ENCODE measurements at regions not wholly inside any gene's neighbourhood (a gene's known extent, or its start where the extent isn't known, plus 50 kb on each side); places are given as distances from the start of the nearest gene placed in this dataset.

GRCh38 chr21:15164273-15164672 is 99.5 kb upstream of the NRIP1 start:
- POLR2A ChIA-PET, result no interaction called here
- Histone ChIP-seq H3K4me1 (ENCODE audit: control insufficient read depth, insufficient read depth, low read length) (peaks cover 4% of the 10 kb centered on the region; the same call in 1 of the 2 replicates), H3K9me3 (replicated peaks; ENCODE audit: control insufficient read depth, insufficient read depth, low read length) (no peaks in the 10 kb centered on the region), H3K4me3 (no peak overlapping the region), H4K20me1 (ENCODE audit: control insufficient read depth, insufficient read depth) (no peaks in the 10 kb centered on the region), H3K36me3 (ENCODE audit: control insufficient read depth in 2 of 2, insufficient read depth in 2 of 2, low read length in 1 of 2) (no peaks in the 10 kb centered on the region), H3K27me3 (replicated peaks in 1 of 2; ENCODE audit: control insufficient read depth in 2 of 2, insufficient read depth in 2 of 2, low read length in 1 of 2) (no peaks in the 10 kb centered on the region), H2AFZ (ENCODE audit: control insufficient read depth, low read depth, low read length) (no peak overlapping the region), H3K9ac (ENCODE audit: control insufficient read depth, insufficient read depth, low read length) (no peak overlapping the region), H3K4me2 (ENCODE audit: control insufficient read depth, insufficient read depth) (no peak overlapping the region), H3K27ac (ENCODE audit: control insufficient read depth, insufficient read depth) (no peak overlapping the region), H3K79me2 (ENCODE audit: control insufficient read depth, insufficient read depth, low read length) (no peaks in the 10 kb centered on the region)
- TF ChIP-seq EZH2 (IDR thresholded peaks at IDR 0.05; ENCODE audit: borderline replicate concordance, control insufficient read depth, low read depth, low read length) (no peak), PAX5 (IDR thresholded peaks at IDR 0.05; ENCODE audit: borderline replicate concordance, low read depth, low read length) (no peak), POLR2AphosphoS2 (IDR thresholded peaks at IDR 0.05; ENCODE audit: low read depth, low read length) (no peak), CEBPB (IDR thresholded peaks at IDR 0.05; ENCODE audit: borderline replicate concordance in 1 of 2, low read depth in 2 of 2, low read length in 2 of 2) (no peak), SREBF2 (IDR thresholded peaks at IDR 0.05; ENCODE audit: low read length) (no peak)
- intact Hi-C loops (cut with micrococcal nuclease; ENCODE audit: unreplicated experiment) (no loop called here), in situ Hi-C loops (cut with MboI) (no loop called here)
- 66% methylated on average over 9 of the region's 9 CpGs for WGBS (ENCODE audit: insufficient coverage, insufficient replicate concordance, low lambda C conversion rate, missing lambda C conversion rate)
- CTCF ChIA-PET, result no interaction called here
- no peak for FAIRE-seq
- ATAC-seq, result no peak
- RAD21 ChIA-PET (ENCODE audit: unreplicated experiment), result no interaction called here
- BruUV-seq (replicated peaks), result no TSS peak
- DNase-seq (ENCODE audit: low read depth, low spot score), result no peak
- SMC1A ChIA-PET (ENCODE audit: uncharacterized antibody, unreplicated experiment), result interaction anchor here (0.9 kb wide), 1 partner anchor 24 kb away, joined by 3 read pairs; no protein-coding TSS in a partner anchor

DNA sequence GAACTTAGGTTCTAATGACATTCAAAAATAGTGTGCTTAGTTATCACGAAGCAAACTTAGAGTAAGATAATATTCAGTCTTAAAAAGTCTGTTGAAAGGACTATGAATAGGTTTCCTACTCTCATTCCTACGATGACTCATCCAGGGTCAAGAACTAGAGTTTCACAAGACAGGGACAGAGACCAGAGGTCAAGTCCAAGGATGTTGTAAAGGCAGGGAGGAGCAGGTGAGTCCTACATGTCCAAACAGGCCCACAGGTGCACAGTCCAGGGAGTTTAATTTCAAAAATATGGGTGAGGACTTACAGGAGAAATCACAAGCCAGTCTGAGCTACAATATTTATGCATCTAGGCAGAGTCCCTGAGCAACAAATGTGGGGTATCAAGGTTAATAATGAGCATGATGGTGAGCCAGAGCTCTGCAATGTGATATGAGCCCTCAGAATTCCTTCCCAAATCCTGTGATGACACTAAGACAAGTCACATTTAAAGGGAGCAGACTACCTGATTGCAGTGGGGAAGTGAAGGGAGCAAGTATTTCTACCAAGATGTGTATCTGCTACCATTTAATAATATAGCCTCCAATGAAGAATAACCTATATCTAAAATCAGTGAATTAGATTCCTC is 100.0 kb upstream of the NRIP1 start:
- ChIA-PET SMC1A (ENCODE audit: uncharacterized antibody, unreplicated experiment) (interaction anchor here (0.7 to 0.9 kb wide), 2 partner anchors 25 to 296 kb away, joined by 3 to 4 read pairs; no protein-coding TSS in a partner anchor), POLR2A (no interaction called here), CTCF (no interaction called here), RAD21 (ENCODE audit: unreplicated experiment) (no interaction called here)
- intact Hi-C loops (cut with micrococcal nuclease; ENCODE audit: unreplicated experiment) (no loop called here), in situ Hi-C loops (cut with MboI) (no loop called here)
- Histone ChIP-seq H3K27me3 (replicated peaks in 1 of 2; ENCODE audit: control insufficient read depth in 2 of 2, insufficient read depth in 2 of 2, low read length in 1 of 2) (no peaks in the 10 kb centered on the region), H4K20me1 (ENCODE audit: control insufficient read depth, insufficient read depth) (no peaks in the 10 kb centered on the region), H3K27ac (ENCODE audit: control insufficient read depth, insufficient read depth) (no peak overlapping the region), H3K9me3 (replicated peaks; ENCODE audit: control insufficient read depth, insufficient read depth, low read length) (no peaks in the 10 kb centered on the region), H3K79me2 (ENCODE audit: control insufficient read depth, insufficient read depth, low read length) (no peaks in the 10 kb centered on the region), H3K9ac (ENCODE audit: control insufficient read depth, insufficient read depth, low read length) (no peak overlapping the region), H2AFZ (ENCODE audit: control insufficient read depth, low read depth, low read length) (no peak overlapping the region), H3K4me3 (no peak overlapping the region), H3K36me3 (ENCODE audit: control insufficient read depth in 2 of 2, insufficient read depth in 2 of 2, low read length in 1 of 2) (no peaks in the 10 kb centered on the region), H3K4me1 (ENCODE audit: control insufficient read depth, insufficient read depth, low read length) (peaks cover 4% of the 10 kb centered on the region; the same call in 1 of the 2 replicates), H3K4me2 (ENCODE audit: control insufficient read depth, insufficient read depth) (no peak overlapping the region)
- no peak for DNase-seq (ENCODE audit: low read depth, low spot score)
- ATAC-seq, result no peak
- WGBS (ENCODE audit: insufficient coverage, insufficient replicate concordance, low lambda C conversion rate, missing lambda C conversion rate), result 3% methylated on average over 2 of the region's 2 CpGs
- no peak for FAIRE-seq
- BruUV-seq (replicated peaks), result no TSS peak
- TF ChIP-seq YBX1 (IDR thresholded peaks at IDR 0.05) (no peak), POU2F2 (IDR thresholded peaks at IDR 0.05; ENCODE audit: borderline replicate concordance, low read depth, low read length) (no peak), MTA2 (IDR thresholded peaks at IDR 0.05; ENCODE audit: low read depth) (no peak), TCF7 (IDR thresholded peaks at IDR 0.05; ENCODE audit: borderline replicate concordance) (no peak), CREM (IDR thresholded peaks at IDR 0.05; ENCODE audit: low read depth) (no peak), EGR1 (IDR thresholded peaks at IDR 0.05; ENCODE audit: borderline replicate concordance in 1 of 2, low read depth in 2 of 2, low read length in 2 of 2) (no peak), CTCF (IDR thresholded peaks at IDR 0.05 in 2 of 3, conservative IDR thresholded peaks at IDR 0.05 in 1 of 3; ENCODE audit: control insufficient read depth in 2 of 3, extremely low read depth in 1 of 3, insufficient read depth in 1 of 3, low read depth in 3 of 3, low read length in 3 of 3) (no peak), SMC3 (IDR thresholded peaks at IDR 0.05; ENCODE audit: borderline replicate concordance, low read length) (no peak), LARP7 (IDR thresholded peaks at IDR 0.05) (no peak)
- TF ChIP-seq, protein P1, sequence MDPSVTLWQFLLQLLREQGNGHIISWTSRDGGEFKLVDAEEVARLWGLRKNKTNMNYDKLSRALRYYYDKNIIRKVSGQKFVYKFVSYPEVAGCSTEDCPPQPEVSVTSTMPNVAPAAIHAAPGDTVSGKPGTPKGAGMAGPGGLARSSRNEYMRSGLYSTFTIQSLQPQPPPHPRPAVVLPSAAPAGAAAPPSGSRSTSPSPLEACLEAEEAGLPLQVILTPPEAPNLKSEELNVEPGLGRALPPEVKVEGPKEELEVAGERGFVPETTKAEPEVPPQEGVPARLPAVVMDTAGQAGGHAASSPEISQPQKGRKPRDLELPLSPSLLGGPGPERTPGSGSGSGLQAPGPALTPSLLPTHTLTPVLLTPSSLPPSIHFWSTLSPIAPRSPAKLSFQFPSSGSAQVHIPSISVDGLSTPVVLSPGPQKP (IDR thresholded peaks at IDR 0.05; ENCODE audit: low read depth, low read length), result no peak
